Kidney (tissue), 13 donors: ENCODE measurements at regions not wholly inside any gene's neighbourhood (a gene's known extent, or its start where the extent isn't known, plus 50 kb on each side); places are given as distances from the start of the nearest gene placed in this dataset.

Experiments
- DNase-seq, 5 donors: peaks; one replicate each; pipeline ENCODE4 v3.0.0-alpha.2; 2013 to 2020
- FAIRE-seq: peaks from 2 replicates; lab custom pipeline; 2012; peaks lifted over from hg19 to GRCh38; lab: Jason Lieb, UNC
- H3K27ac ChIP-seq, 2 donors: one replicate each; pipeline ENCODE4 v1.7.0; 2013; ENCODE audit warnings: low read depth in 2 of 2, low read length in 2 of 2, inconsistent platforms in 1 of 2
- H3K27me3 ChIP-seq: one replicate; pipeline ENCODE4 v1.7.1; 2013; ENCODE audit warnings: low read length, inconsistent platforms; ENCODE audit not compliant: control insufficient read depth, insufficient read depth
- H3K36me3 ChIP-seq, 3 donors: one replicate each; pipeline versions ENCODE4 v1.7.0 to v1.7.1; 2013; ENCODE audit warnings: low read length in 3 of 3, control low read depth in 1 of 3, inconsistent platforms in 1 of 3; ENCODE audit not compliant: insufficient read depth in 3 of 3, control insufficient read depth in 2 of 3
- H3K4me1 ChIP-seq, 3 donors: one replicate each; pipeline versions ENCODE4 v1.7.0 to v1.7.1; 2013; ENCODE audit warnings: low read length in 3 of 3, inconsistent platforms in 1 of 3, low read depth in 1 of 3; ENCODE audit not compliant: control insufficient read depth in 2 of 3, insufficient read depth in 2 of 3
- H3K4me3 ChIP-seq, 3 donors: one replicate each; pipeline versions ENCODE4 v1.7.0 to v1.8.1; 2013; ENCODE audit warnings: low read length in 3 of 3, control low read depth in 1 of 3, inconsistent platforms in 1 of 3
- H3K9ac ChIP-seq, 3 donors: one replicate each; pipeline versions ENCODE4 v1.7.0 to v1.7.1; 2013; ENCODE audit warnings: low read length in 3 of 3, control low read depth in 1 of 3, inconsistent platforms in 1 of 3
- H3K9me3 ChIP-seq, 3 donors: one replicate each; pipeline versions ENCODE4 v1.7.0 to v1.7.1; 2013; ENCODE audit warnings: low read length in 3 of 3, control low read depth in 1 of 3, inconsistent platforms in 1 of 3; ENCODE audit not compliant: control insufficient read depth in 2 of 3, insufficient read depth in 1 of 3
- intact Hi-C: fragments of 100-400 bp; cut with DNase I; formaldehyde crosslinking; loops from one replicate; pipeline ENCODE4 v1.11.1; 2022
- TF ChIP-seq, protein P1 (sequence below): IDR thresholded peaks from 3 replicates; pipeline ENCODE4 v1.5.1; 2012; ENCODE audit warnings: mild to moderate bottlenecking, moderate library complexity, borderline replicate concordance; ENCODE audit not compliant: insufficient read depth; ENCODE audit errors: extremely low read depth
- donor health status: control.
- donor health status: control.
- donor health status: control.
- donor health status: control.
- donor health status: control.
- donor health status: DM: yes; HTN: yes; CAD: no.
- donor health status: Normal renal cell carcinoma (clear cell type).

DNA sequence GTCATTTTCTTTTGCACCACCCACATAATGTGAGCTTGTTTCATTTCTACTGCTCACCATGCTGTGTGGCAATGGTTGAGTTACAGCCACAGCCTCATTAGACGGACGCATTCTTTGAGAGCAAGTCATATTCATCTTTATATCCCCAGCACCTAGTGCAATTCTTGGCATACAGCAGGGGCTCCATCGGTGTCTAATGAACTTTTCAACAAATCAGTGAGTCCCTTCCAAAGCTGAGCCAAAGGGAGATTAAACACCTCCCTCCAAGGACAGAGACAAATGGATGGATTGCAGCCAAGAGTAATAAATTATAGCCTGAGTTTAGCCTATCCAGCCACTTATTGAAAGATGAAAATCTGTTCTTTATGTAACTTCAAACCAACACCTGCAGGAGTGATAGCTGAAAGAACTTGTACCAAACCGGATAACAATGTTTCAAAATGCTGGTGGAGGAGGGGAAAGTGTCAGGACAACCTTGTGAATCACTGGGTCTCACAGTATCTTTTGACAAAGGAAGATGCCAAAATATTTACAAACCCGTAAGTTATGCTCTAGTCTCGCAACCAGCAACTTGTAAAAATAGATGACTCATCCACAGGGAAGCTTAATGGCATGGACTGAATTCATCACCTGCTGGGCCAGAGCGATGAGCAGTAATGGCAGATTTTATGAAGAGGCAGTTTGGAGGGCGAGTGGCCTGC, 139.0 kb downstream of the PXDC1 start:
- intact Hi-C loops = no loop called here
- Histone ChIP-seq H3K27me3 (no peaks in the 10 kb centered on the region), H3K4me1 (no peaks in the 10 kb centered on the region), H3K27ac (no peak overlapping the region), H3K36me3 (no peaks in the 10 kb centered on the region), H3K9ac (no peak overlapping the region), H3K4me3 (no peak overlapping the region), H3K9me3 (no peaks in the 10 kb centered on the region)
- DNase-seq (no peak), FAIRE-seq (no peak)
- TF ChIP-seq, protein P1, sequence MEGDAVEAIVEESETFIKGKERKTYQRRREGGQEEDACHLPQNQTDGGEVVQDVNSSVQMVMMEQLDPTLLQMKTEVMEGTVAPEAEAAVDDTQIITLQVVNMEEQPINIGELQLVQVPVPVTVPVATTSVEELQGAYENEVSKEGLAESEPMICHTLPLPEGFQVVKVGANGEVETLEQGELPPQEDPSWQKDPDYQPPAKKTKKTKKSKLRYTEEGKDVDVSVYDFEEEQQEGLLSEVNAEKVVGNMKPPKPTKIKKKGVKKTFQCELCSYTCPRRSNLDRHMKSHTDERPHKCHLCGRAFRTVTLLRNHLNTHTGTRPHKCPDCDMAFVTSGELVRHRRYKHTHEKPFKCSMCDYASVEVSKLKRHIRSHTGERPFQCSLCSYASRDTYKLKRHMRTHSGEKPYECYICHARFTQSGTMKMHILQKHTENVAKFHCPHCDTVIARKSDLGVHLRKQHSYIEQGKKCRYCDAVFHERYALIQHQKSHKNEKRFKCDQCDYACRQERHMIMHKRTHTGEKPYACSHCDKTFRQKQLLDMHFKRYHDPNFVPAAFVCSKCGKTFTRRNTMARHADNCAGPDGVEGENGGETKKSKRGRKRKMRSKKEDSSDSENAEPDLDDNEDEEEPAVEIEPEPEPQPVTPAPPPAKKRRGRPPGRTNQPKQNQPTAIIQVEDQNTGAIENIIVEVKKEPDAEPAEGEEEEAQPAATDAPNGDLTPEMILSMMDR = no peak

DNA sequence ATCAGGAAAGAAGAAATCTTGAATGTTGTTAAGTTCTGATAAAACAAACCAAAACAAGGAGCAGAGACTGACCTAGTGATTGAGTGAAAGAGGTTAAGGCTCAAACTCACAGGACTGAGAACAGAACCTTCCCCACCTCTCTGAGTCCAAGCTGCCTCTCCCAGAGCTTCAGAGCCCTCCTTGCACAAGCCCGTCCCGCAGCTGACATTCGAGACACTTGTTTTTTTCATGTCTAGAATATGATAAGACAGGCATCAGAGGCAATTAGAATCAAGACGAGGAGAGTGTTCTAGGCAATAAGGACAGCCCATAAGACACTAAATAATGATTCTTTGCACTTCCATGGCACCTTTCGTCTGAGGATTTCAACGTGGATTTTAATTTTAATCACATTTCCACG, 140.6 kb downstream of the PXDC1 start:
- Histone ChIP-seq H3K36me3 (no peaks in the 10 kb centered on the region), H3K27me3 (no peaks in the 10 kb centered on the region), H3K4me1 (no peaks in the 10 kb centered on the region), H3K9me3 (no peaks in the 10 kb centered on the region), H3K27ac (no peak overlapping the region), H3K9ac (no peak overlapping the region), H3K4me3 (no peak overlapping the region)
- no peak for DNase-seq
- FAIRE-seq = no peak
- intact Hi-C loops = no loop called here
- TF ChIP-seq, protein P1 = no peak

DNA sequence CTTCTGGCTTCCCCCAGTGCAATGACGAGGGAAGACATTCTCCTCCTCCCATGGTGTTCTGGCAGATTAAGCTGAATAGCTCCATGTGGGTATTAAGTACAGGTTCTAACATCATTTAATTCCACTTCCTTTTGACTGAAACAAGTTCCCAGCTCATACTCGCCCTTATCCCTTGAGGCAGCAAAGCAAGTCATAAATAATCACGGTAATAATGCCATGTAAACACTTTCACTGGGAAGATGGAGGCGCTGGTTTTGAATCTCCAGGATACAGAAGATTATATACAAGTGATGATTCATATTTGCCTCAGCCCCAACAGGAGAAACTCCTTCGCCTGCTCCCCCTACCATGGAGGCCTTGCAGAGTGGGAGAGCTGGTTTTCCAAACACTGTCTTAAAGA, 141.3 kb downstream of the PXDC1 start:
- intact Hi-C loops = no loop called here
- no peak overlapping the region for H3K9ac ChIP-seq
- no peaks in the 10 kb centered on the region for H3K36me3 ChIP-seq
- no peaks in the 10 kb centered on the region for H3K4me1 ChIP-seq
- H3K9me3 ChIP-seq = no peaks in the 10 kb centered on the region
- no peak for DNase-seq
- H3K27ac ChIP-seq = no peak overlapping the region
- TF ChIP-seq, protein P1 = no peak
- no peak for FAIRE-seq
- no peaks in the 10 kb centered on the region for H3K27me3 ChIP-seq
- no peak overlapping the region for H3K4me3 ChIP-seq

DNA sequence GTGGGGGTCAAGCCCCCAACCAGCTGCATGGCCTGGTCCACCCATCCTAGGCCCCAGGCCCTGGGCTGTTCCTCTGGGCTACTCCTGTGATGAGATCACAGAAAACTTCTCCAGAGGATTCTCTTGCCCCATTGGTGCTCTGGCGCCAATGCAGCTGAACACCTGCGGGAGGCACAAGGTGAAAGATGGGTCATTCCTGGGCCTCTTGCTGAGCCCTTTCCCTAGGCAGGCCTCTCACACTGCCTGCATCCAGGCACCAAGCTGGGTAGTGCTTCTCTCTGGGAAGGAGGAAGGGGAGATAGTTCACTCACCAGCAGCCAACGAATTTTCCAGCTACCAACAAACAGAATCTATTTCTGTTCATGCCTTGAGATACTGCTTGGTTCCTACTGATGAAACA, 142.1 kb downstream of the PXDC1 start:
- Histone ChIP-seq H3K4me3 (no peak overlapping the region), H3K9me3 (no peaks in the 10 kb centered on the region), H3K9ac (no peak overlapping the region), H3K4me1 (no peaks in the 10 kb centered on the region), H3K27me3 (no peaks in the 10 kb centered on the region), H3K36me3 (no peaks in the 10 kb centered on the region), H3K27ac (no peak overlapping the region)
- FAIRE-seq (no peak), DNase-seq (no peak)
- TF ChIP-seq, protein P1 = no peak
- intact Hi-C loops = no loop called here
